Activated CD4-positive, CD25-positive, alpha-beta regulatory T cell treated with anti-CD3 and anti-CD28 coated beads, Interleukin-2, amount 50 U/mL, for 24 hours (primary cell): ENCODE measurements at regions not wholly inside any gene's neighbourhood (a gene's known extent, or its start where the extent isn't known, plus 50 kb on each side); places are given as distances from the start of the nearest gene placed in this dataset.
"Not testable (repeated sequence)": the region's sequence is repeated elsewhere in the genome, so short reads cannot be mapped to it uniquely, and the experiment has no call there.

Experiments used
- ATAC-seq, 2 donors: fragments of 150-1000 bp; cut with Tn5 transposase; one replicate each; pipeline ENCODE4 v1.10.0; 2021; ENCODE audit warnings: mild to moderate bottlenecking in 1 of 2, moderate library complexity in 1 of 2

DNA sequence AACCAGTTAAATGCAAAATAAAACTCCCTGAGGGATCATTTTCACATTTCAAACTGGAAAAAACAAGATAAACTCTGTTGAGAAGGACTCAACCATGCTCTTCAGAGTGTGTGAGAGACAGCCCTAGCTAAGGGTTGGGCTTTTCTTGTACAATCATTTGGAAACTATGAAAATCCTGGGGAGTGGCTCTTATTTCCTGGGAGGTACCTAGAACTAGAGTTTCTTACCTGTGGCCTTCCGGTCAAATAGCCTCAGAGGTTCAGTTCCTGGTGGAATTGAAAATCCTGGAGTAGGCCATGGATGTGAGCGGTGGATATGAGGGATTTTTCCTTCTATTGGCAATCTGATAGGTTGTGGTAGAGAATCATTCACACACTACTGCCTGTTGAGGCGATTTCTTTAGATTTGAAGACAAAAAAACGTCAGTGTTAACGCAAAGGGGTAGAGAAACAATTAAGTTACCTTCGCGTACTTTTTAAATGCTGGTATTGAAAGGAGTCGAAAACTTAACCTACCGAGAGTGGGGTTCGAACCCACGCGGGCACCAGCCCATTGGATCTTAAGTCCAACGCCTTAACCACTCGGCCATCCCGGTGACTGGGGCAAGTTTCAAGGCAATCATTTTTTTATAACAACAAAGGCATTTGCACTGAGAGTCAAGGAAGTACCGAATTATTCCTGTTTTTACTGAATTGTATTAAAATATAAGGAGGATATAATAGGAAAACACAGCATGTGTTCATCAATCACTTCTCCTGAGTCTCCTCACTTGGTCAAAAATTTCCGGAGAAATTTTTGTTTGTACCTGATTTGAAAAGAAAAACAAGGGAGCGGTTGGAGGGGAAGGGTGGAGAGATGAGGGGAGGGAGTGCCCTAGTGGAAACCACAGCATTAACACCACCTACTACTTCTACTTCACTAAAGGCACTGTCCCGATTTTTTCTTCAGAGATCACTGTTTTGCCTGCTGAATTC lies 191.3 kb downstream of the OR2B2 start:
- no peak for ATAC-seq

DNA sequence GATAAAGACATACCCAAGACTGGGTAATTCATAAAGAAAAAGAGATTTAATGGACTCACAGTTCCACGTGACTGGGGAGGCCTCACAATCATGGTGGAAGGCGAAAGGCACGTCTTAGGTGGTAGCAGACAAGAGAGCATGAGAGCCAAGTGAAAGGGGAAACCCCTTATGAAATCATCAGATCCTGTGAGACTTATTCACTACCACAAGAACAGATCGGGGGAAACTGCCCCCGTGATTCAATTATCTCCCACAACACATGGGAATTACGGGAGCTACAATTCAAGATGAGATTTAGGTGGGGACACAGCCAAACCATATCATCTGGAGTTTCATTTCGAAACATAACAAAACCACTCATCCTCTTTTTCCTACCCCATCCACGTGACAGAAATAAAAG lies 193.2 kb downstream of the OR2B2 start:
- ATAC-seq: peak; percentile 67

DNA sequence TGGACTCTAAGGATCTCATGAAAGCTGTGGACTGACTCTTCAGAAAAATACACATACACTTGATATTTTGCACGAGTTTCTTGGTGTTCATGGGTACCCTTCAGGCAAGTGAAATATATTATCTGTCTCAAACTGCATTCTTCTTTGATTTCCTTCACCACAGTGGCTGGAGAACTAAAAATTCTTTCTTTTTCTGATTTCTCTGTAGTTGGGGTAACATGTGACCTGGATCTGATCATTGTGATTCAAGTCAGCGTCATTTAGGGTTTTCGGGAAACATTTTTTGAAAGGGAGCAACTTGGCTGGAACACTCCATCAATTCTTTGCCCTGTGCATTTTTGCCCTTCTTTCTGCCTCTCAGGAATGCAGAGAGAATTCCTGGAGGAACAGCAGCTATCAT lies 205.8 kb downstream of the OR2B2 start:
- no peak for ATAC-seq

DNA sequence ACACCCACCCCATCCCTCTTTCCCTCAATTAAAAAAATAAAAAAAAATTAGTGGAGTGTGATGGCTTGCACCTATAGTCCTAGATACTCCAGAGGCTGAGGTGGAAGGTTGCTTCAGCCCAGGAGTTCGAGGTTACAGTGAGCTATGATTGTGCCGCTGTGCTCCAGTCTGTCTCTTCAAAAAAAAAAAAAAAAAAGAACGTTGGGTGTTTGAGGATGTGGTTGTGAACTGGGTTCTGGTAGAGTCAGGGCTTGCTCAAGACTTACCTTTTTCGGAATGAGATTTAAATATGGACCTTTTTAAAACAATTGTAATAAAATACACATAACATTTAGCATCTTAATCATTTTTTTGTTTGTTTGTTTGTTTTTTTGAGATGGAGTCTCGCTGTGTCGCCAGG lies 211.9 kb downstream of the OR2B2 start:
- ATAC-seq: no peak

DNA sequence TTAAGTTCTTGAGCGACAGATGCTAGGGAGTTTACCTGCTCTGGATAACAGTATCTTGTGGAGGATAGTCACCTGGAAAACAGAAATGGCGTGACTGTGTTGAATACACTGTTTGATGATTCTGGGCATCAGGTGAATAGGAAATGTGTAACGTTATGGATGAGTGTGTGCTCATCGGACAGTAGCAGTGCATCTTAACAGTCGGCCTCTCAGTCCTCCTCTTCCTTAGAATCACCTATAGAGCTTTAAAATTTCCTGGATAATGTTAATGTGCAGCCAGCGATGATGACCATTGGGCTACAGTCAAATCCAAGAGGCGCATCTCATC lies 217.7 kb downstream of the OR2B2 start:
- no peak for ATAC-seq

DNA sequence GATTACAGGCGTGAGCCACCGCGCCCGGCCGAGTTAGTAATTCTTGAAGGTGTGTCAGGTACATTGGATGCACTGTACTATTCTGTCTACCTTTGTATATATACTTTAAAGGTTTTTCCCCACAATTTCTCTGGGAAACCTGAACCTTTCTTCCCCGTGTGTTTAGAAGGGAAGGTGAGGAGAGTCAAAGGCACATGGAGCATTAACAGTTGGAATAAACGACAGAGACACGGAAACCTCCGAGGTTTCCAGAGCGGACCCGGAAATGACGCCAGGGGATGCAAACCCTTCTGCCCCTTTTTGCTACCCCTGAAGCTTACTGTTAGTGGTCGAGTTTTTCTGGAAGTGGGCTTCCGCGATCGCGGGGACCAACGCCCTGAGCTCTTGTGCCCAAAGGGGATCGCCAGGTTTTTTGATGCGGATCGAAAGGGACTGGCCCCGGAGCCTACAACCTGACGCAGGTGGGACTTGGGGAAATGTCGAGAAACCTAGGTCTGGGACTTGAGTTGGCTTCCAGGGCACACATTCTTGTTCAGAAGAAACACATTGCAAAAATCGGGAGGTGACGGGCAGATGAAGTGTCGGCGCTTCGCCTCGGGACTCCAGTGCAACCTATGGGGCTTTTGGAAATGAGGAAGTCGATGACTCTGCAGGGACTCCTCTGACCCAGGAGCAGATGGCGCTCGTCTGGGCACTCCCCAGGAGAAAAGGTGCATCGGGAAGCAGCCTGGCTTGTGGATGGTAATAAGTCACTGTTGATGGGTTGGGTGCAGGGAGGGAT lies 218.2 kb downstream of the OR2B2 start:
- peak; percentile 56 to 58 for ATAC-seq

DNA sequence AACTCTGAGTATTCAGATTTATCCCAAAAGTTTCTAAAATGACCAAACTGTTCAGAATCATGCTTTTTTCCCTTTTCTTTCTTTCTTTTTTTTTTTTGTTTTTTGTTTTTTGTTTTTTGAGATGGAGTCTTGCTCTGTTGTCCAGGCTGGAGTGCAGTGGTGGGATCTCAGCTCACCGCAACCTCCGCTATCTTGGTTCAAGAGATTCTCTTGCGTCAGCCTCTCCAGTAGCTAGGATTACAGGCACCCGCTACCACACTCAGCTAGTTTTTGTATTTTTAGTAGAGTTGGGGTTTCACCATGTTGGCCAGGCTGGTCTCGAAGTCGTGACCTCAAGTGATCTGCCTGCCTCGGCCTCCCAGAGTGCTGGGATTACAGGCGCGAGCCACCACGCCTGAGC lies 219.2 kb upstream of the ZNF184 start:
- not testable (repeated sequence) for ATAC-seq

DNA sequence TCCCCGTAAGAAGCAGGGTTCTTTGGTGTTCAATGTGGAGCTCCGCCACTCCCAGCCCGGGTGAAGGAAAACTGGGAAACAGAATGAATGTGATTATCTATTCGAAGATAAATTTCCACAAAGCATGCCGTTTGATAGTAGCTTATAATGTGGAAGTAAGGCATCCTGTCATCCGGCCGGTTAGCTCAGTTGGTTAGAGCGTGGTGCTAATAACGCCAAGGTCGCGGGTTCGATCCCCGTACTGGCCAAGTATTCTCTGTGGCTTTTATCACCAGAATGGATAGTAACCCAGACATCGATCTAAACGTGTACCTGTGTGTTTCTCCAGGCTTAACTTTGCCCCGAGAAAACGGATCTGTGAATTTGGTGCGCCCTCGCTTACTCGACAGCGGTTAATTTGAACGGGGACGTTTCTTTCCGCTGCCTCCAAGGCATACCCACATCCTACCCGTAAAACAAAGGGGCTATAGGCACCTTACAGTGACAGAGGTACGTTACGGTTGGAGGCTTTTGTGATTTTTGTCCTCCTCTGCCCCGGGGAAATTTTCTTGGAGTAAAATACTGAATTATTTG lies 215.2 kb upstream of the ZNF184 start:
- peak; percentile 88 for ATAC-seq

DNA sequence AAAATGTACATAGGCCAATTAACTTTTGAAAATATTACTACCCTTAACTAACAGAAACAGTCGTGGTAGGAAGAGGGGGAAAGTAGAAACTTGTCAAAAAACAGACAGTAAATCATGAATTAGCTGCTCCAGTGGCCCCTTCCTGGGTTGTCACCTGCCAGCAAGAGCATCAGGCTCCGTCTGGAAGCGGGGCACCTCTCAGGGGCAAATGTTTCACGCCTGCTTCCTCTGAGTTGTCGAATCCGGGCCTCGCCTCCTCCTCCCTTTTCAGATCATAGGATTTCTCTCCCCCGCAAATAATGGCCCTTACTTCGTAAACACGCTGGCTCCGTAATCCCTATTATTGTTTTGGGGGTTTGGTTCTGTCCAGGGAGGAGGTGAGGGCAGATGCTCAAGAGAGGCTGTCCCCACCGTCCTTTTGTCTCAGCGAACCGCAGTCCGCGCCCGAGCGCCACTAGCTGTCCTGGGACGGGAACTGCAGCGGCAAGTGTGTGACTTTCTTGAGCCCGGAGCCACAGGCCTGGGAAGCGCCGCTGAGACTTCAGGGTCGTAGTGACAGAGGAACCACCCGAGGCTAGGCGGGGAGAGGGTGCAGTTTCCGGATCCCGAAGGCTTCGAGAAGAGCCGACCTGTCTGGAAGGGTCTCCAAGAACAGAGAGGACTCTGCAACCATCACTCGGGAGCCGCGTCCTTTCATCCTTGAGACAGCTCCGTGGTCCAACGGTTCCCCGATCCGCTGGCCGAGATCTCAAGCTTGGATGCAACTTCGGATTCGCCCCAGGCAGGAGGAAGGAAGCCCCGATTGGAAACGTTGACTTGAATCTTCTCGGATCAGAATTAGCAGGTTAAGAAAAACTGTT lies 214.5 kb upstream of the ZNF184 start:
- peak; percentile 53 to 66 for ATAC-seq

DNA sequence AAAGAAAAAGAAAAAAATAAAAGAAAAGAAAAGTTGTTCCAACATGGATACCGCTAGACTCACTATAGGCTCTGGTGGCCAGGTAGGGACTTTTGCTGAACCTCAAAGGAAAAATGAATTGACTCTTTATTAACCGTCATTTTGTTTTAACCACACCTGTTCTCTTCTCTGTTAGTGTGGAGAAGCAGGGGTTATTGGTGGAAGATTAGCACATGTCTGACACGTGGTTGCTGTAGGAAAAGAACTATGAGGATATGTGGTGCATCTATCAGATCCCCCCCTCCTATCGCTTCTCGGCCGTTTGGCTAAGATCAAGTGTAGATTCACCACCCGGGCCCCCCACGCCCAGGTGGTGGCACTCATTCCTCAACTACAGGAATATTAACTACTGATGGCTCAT lies 212.4 kb upstream of the ZNF184 start:
- no peak for ATAC-seq

DNA sequence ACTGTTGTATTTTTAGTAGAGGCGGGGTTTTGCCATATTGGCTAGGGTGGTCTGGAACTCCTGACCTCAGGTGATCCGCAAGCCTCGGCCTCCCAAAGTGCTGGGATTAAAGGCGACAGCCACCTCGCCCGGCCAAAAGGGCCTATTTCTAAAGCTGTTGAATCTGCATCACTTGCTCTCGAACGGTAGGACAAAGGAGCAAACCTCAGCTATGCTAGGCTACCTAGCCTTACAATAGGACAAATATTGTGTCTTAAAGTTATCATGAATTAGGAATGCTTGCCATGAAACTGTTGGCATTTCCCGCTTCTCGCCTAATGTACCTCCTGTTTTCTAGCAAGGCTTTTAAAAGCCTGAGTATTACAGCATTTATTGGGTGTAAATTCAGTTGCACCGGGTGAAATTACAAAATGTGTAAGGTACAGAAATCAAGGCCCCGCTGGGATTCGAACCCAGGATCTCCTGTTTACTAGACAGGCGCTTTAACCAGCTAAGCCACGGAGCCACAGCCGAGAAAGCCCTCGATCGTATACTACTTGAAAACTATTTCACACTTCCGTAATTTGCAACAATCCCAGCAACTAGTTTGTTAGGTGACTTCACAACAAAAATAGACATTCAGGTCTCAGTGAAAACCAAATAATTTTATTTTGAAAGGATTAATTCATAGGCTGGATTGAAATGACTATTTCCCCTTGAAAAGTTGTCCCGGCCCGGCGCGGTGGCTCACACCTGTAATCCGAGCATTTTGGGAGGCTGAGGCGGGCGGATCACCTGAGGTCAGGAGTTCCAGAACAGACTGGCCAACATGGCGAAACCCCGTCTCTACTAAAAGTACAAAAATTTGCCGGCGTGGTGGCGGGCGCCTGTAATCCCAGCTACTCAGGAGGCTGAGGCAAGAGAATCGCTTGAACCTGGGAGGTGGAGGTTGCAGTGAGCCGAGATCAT lies 211.6 kb upstream of the ZNF184 start:
- no peak for ATAC-seq

DNA sequence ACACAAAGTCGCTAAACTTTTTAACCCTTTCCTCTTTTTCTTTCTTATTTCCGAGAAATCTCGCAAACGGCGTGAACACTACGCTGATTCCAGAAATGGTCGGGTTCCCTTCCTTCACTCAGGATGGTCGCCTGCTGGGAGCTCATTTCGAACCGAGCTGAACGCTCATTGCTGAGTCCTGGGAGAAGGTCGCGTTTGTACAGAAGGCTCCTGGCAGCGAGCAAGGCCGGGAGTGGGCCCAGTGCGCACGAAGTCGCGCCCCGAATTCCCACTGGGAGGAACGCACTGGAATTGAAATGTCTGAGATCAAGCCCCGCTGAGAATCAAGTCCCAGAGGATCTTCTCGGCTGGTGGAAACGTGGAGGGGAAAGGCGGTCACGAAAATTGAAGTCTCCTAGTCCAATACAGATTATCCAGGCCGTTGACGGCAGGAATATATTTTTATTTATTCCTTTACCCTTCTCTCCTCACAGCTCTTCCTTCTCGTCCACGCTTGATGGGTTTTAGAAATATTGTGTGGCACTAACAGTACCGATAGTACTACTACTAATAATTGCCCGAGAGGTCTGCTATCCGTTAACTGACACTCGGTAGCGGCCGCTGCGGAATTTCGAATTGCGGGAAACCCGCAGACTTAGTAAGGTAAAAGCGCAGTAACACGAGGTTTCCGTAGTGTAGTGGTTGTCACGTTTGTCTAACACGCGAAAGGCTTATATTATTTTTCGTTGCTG lies 207.2 kb upstream of the ZNF184 start:
- ATAC-seq: no peak

DNA sequence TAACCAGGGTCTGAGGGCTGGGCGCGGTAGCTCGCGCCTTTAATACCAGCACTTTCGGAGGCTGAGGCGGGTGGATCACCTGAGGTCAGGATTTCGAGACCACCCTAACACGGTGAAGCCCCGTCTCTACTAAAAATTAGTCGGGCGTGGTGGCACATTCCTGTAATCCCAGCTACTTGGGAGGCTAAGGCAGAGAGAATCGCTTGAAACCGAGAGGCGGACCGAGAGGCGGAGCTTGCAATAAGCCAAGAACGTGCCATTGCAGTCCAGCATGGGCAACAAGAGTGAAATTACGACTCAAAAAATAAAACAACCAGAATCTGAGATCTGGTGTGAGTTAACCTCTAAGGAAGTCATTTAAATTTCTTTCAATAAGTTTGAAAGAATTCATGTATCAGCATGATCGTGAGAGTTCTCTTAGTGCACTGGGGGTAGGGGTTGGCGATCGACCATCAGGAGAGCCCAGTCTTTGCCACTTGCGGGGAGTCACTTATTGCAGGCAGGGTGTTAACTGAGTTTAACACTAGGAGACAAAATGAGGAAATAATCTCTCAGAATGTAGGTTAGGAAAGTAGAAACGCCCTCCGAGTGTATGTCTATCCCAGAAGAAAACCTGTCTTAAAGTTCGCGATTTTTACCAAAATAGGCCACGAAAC lies 206.5 kb upstream of the ZNF184 start:
- ATAC-seq: no peak

DNA sequence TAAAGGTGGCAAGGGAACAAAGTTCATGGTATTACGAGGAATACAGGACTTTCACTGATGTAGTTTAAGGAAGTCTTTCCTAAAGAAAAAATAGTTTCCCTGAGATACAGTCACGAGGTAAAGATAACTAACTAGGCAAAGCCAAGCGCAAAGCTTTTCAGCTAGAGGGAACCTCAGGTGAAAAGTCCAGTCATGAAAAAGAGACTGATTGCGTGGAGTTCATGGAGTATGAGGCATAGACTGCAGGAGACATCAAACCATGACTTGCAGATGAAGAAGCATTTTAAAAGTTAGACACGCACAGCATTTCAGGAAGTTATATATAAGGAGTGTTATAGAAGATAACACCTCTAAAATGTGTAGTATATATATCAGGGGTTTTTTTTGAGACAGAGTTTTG lies 205.6 kb upstream of the ZNF184 start:
- ATAC-seq: no peak

DNA sequence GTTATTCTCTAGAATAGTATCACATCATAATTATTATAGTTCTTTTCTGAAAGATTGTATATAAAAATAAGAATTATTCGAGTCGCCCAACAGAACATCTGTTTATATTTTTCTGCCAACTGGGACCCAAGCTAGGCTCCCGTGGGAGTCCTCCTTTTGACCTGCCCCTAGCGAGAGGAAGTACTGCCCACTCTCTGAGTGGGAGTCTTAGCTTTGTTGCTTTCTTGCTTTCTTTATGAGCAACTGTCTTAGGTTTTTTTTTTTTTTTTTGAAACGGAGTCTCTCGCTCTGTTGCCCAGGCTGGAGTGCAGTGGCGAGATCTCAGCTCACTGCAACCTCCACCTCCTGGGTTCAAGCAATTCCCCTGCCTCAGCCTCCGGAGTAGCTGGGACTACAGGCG lies 202.0 kb upstream of the ZNF184 start:
- ATAC-seq: no peak

DNA sequence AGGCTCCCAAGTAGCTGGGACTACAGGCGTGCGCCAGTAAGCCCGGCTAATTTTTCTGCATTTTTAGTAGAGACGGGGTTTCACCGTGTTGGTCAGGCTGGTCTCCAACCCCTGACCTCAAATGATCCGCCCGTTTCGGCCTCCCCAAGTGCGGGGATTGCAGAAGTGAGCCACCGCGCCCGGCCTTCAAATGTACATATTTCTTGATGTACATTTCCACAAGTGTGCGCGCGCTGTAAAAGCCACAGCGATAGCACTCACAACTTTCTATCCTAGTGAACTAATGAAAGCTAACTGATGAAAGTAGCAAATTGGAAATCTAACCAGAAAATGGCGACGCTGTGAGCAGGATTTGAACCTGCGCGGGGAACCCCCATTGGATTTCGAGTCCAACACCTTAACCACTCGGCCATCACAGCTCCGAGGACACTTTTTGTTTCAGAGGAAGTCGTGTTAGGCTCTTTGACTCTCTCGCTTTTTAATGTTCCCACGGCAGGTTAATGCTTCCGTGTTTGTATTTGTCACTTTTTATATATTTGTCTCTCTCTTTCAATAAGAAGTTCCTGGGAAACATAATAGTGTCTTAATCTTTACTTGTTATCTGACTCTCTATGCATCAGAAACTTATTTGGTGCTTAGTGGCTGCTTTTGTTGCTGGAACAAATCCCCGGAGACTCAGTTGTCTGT lies 199.4 kb upstream of the ZNF184 start:
- peak in 1 of 2 donors; percentile 30 for ATAC-seq

DNA sequence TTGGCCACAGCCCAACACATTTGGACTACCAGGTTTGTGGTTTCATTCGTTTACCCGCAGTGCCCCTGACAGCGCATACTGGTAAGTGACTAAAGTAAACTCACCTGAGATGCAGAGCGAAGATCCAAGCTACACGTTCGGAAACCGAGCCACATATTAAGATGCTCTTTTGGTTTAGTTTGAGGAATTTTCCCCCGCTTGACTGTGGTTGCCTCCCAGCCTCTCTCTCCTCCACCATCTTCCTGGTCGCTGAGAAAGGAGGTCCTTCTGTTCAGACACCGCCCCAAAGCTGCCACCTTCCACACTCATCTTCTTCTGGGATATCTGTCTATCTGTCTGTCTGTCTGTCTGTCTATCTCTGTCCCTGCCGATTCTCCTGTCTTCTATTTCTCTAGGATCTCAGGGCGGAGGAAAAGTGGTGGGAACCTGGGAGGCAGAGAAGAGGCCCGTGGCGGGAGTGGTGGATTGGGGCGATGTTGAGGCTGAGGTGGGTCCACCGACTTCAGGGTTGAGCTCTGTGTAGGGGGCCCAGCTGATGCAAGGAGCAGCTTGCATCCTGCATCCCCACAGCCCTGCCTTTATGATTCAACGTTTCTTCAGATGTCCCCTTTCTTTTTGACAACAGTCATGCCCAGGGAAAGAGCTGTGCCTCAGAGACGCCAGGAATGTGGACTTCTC lies 196.9 kb upstream of the ZNF184 start:
- no peak for ATAC-seq

DNA sequence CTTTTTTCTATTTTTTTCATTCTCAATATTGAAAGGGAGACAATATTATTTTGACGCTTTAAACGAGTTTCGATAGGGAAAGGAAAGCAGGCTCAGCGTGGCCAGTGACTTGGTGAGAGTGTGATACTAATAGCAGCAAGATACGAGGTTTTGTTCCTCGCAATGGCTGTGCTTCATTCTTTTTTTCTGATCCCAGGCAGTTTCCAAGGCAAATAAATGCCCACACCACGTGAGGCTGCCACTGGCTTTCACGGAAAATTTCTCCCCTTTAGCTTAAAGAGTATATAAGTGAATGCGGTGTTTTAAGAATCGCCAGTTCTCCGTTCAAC lies 196.4 kb upstream of the ZNF184 start:
- no peak for ATAC-seq
